HG03039 (cell line): ENCODE measurements at regions not wholly inside any gene's neighbourhood (a gene's known extent, or its start where the extent isn't known, plus 50 kb on each side); places are given as distances from the start of the nearest gene placed in this dataset.

Experiments
- ATAC-seq: cut with Tn5 transposase; IDR thresholded peaks from one replicate; pipeline ENCODE4 v1.9.1; 2021; ENCODE audit warnings: mild to moderate bottlenecking, moderate library complexity; ENCODE audit not compliant: unreplicated experiment

DNA sequence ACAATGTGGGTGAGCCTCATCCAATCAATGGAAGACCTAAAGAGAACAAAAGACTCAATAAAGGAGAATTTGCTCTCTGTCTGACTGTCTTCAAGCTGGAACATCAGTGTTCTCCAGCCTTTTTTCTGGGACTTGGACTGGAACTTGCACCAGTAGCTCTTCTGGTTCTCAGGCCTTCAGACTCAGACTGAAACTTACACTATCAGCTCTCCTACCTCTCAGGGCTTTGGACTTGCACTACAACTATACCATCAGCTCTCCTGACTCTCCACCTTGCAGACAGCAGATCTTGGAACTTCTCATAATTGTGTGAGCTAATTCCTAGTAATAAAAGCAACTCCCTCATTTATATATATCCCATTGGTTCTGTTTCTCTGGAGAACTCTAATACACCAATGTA, 185.9 kb downstream of the SMIM20 start:
- no peak for ATAC-seq

DNA sequence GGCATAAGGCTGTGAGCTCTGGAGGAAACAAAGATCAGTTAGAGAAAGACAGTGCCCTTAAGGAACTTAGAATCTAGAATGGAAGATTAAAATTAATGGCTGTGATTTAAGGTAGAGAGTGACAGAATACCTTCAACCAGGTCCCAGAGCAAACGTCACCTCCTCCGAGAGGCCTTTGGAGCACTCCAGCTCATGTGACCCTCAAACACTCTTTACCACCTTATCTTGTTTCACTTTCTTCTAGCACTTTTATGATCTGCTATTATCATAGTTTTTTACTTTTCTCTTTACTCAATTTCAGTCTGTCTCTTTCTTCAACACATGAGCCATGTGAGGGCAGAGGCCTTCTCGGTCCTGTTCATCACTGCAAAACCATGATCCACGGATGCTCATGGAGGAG, 187.0 kb downstream of the SMIM20 start:
- ATAC-seq, result no peak

DNA sequence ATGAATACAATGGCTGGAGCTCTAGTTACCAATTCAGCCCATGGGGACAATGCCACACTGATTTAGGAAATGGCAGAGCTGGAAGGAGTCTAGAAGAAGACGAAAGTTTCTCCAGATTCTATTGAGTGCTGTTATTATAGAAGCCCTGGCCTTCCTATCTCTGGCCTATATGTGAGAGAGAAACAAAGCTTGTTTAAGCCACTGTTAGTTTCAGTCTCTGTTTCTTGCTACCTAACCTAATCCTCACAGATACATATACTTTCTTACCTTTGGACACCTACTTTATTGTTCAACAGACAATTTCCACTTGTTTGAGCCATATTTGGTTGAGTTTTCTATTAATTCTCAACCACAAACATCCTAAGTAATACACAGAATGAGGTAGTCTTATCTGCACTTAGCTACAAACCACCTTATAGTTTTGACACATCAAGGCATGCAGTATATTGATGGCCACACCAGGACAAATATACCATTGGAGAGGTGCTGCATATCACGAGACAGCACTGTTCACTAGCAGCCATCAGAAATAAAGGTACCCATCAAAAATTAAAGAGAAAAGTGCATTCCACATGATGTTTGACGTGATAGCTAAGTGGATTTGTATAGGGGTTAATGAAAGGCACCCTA, 190.2 kb downstream of the SMIM20 start:
- ATAC-seq, result peak; percentile 69

DNA sequence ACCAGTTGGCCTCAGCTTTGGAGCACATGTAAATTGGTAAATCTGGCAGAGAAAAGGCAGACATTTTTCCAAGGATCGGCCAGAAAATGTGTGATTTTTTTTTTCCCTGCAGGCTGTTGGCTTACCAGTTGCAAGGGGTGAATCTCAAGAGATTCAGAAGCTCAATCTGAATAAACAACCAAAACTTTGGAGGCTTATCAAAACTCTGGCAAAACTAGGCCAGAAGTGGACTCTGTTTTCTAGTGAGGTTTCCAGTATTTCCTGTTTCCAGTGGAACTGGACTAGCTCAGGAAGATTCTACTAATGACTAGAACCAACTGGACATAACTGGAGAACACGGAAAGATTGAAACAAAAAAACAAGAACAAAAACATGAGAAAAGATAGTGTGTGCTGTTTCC, 191.3 kb downstream of the SMIM20 start:
- ATAC-seq, result no peak

DNA sequence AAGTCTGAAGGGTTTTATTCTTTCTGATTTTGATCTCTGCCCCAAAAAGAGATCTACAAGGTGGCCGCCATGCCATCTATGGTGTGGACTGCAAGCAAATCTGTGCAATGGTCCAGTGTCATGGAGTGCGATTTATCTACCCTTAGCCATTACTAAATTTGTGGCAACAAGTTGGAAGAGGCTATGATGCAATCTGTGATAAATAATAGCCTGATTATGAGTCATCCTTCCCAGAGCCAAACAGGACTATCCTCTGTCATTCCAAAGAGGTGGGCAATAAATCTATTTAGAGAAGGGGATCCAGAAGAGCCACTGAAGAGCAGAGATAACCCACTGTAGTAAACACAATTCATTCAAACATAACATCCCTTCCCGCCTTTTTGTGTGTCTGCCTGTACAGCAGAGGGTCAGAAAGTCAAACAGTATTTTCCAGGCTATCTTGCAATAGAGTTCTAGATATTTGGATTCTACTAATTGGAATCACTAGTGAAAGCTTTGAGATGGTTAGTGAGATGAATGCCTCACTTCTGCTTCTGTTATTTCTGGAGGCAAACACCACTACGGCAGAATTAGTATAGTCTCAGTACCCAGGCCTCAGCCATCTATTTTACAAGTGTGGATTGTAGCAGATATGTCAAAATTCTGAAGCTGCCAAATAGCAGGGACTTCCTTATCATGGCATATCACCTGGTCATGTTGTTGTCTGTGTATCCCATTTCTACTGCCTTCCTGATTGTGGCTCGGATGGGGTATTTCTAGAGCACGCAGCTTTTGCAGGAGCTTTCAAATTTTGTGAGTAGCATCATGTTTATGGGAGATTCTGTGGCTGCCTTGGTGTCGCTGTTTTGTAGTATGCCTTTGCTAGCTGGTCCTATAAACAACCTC, 192.0 kb downstream of the SMIM20 start:
- ATAC-seq, result no peak

DNA sequence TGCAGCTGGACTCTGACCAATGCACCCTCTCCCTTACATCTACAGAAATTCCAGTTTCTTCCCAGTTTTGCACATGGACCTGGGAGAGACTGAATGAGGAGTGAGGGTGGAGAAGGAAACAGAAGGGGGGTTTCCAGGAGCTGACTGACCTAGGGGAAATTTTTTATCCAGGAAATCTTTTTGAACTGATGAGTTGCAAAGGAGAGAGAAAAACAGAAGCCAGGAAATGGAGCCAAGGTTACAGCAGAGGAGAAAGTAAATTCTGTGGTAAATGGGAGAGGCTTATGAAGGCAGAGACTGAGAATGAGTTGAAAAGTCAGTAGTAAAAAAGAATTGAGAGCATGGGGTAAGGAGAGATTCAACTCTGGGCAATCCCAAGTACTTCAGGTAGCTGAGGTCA, 192.8 kb downstream of the SMIM20 start:
- ATAC-seq, result no peak

DNA sequence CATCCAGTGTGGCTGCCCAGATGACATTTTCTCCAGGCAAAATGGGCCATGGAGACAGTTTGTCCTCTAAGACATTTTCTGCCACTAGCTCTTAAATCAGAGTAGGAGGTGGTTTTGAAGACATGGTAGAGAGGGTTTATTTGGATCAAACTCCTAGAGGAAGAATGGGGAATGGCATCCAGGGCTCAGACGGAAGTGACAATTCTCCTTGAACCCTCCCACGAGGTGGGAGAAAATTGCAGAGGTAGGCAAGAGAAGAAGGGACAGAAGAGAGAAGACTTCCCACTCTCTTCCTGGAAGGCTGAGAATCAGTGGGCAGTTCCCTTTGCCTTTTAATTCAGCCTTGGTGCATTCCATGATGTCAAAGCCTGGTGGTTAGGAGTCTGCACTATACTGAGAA, 194.0 kb downstream of the SMIM20 start:
- ATAC-seq, result no peak

DNA sequence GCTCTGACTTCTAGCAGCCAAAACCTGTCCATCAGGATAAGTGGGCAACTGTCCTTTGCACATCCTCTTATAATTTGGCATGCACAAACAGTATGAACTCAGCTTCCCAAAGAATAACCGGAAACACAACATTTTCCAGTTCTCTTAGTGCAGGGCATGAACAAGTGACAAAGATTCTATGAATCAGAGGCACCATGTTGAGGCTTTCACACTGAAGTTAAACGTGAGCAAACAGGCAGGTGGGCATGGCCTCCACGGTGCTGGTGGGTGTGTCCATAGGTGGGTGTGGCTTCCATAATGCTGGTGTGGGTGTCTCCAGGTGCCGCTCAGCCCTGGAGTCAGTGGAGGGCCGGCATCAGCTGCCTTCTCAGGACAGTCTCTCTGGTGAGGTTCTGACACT, 196.5 kb downstream of the SMIM20 start:
- ATAC-seq, result no peak

DNA sequence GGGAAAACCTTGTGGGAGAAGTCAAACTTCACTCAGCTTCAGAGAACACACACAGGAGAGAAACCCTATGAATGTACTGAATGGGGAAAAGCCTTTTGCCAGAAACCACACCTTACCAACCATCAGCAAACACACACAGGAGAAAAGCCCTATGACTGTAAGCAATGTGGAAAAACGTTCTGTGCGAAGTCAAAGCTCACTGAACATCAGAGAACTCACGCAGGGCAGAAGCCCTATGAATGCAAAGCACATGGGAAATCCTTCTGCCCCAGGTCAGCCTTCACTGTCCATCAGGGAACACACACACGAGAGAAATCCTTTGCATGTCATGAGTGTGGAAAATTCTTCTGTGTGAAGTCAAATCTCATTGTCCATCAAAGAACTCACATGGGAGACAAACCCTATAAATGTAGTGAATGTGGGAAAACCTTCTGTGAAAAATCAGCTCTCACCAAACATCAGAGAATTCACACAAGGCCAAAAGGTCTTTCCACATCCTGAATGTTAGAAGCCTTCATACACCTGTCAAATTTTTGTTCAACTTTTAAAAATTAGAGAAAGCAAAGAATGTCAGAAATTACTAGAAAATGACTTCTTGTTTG, 199.4 kb downstream of the SMIM20 start:
- no peak for ATAC-seq

DNA sequence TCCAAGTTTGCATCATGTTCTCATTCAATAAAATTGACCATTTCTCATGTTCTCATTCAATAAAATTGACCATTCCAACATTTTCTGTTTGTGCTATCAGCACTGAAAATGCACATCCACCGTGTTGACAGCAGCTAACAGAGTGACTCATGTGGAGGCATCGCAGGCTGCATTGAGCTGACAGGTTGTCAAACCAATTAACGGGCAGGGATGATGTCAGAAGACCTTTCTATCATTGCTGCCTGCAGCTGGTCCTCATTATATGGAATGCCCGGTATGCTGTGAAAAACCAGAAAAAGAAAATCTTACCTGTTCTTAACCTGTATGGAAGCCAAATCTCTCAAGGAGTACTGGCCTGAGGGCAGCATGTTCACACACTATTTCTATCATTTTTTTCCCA, 202.0 kb downstream of the SMIM20 start:
- ATAC-seq, result no peak

DNA sequence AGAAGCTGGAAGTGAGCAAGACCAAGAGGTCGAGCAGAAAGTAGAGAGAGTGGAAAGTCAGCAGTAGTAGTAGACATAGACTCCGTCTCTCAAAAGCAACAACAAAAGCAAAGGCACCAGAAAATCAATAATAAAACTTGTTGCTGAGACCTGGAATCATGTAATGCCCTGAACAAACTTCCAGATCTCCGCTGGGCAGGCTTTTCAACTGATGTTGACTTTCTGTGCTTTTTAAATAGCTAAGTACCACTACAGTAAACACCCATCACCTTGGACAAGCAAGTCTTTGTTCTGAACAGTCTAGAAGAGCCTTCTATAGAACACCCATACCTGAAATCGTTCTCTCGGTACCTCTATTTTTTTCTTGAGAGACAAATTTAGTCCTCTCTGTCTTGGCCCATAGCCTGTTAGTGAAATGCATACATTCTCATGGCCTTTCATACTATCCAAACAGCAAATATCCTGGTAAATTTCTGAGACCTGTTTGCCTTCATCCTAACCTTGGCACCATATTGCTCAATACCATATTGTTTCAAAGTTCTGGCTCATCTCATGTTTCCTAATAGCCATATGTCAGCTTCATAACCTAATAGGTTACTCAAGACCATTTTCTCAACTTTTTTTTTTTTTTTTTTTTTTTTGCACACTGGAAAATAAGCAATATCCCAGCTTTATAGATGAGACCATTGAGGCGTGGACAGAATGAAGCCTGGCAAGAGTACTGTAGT, 200.6 kb upstream of the RBPJ start:
- ATAC-seq, result no peak

DNA sequence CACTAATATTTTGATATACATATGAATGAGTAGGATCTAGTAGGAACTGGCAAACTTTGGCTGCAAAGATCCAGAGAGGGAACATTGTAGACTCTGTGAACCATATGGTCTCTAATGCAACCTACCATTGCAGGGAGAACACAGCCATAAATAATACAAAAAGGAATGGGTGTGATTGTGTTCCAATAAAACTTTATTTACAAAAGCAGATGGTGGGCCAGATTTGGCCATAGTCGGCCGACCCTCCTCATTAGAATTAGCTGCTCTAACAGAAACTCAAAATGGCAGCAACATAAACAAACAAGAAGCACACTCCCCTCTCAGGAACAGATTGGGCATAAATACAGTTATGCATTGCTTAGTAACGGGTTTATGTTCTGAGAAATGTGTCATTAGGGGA, 198.1 kb upstream of the RBPJ start:
- ATAC-seq, result no peak

DNA sequence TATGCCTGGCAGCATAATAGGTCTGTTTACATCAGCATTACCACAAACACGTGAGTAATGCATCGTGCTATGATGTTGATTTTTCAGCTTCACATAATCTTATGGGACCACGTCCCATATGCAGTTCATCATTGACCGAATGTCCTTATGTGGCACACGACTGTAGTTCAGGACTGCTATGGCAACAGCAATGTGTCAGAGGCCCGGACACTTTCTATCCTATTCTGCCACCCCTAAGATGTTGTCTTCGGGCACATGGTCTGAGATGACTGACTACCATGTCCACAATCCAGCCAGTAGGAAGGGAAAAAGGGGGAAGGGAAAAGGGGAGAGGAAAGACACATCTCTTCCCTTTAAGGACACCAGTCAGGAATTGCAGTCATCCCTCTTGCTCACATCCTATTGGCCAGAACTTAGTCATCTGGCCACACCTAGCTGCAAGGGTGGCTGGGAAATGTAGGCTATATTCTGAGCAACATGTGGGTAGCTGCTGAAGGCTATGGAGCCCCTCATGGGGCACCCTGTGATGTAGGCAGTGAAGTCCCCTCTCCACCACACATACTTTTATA, 196.0 kb upstream of the RBPJ start:
- no peak for ATAC-seq

DNA sequence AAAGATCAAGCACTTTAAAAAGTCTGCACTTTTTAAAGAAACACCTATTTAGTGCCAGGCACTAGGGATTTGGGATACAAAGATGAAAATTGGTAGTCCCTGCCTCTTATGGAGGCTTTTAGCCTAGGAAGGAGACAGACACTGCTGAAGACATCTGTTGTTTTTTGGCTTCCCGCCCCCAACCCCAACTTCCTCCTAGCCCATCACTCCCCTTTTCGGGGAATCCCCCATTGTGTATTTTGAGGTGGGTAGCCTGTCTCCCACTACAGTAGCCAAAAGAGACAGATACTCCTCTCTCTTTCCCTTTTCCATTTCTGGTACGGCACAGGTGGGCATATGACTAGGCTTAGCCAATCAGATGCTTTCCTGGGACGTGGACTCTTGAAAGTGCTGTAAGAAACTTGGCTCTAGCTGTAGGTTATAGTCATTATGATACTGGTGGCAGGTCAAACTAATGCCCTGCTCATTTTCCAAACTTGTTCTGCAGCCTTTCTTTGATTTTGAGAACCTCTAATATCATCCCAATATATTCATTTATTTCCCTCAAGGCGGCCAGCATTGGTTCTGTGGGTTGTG, 194.6 kb upstream of the RBPJ start:
- ATAC-seq, result peak; percentile 52

DNA sequence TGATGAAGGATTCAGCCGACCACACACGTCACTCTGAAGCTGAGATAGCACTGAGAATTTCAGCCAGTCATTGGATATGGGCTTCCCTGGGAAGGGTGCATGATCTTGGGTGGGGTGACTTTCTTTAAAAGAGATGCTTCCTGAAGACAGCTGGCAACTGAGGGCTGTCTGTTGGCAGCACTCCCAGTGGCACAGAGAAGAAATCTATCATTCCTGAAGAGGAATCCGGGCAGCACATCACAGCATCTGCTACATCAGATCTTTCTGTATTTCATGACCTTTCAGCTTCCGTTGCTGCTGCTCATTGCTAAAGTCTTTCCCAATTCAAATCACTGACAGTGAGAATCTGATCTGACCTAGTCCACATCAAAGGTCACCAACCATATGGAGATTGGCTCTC, 193.8 kb upstream of the RBPJ start:
- ATAC-seq, result no peak

DNA sequence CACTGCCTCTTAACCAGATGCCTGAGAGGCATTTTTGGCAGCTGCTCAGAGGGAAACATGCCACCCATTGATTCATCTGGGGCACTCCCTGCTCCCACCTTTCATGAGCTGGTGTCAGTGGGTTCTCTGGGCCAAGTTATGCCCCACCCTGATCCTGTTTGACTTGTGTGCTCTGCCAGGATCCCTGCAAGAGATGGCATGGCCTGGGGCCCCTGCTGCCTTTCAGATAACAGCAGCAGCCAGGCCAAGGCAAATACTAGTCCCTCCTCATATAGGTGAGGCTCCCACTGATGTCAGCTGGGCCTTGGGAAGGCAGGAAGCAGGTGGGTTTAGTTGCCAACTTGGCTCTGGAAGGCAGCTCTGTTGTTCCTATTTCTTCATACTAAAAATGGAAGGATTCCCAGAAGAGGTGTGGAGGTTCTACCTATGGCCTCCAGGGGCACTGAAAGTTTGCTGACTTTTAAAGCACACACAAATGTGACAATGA, 192.9 kb upstream of the RBPJ start:
- ATAC-seq, result no peak

DNA sequence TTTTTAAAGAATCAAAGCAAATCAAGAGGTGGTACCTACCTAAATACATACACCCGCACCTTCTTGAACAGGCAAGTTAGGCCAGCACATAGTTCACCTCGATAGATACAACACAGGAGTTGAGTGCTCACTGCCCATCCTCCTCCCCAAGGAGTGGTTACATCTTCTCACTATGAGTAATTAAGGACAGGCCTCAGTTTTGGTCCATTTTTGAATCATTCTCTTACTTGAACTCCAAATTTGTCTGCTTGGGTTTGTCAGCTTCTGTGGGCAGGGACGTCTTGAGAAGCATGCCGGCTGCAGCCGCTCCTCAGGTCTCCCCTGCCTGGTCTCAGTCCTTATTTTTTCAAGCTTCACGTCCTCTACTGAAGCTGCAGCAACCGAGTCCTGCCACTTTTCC, 190.6 kb upstream of the RBPJ start:
- ATAC-seq, result peak; percentile 57

DNA sequence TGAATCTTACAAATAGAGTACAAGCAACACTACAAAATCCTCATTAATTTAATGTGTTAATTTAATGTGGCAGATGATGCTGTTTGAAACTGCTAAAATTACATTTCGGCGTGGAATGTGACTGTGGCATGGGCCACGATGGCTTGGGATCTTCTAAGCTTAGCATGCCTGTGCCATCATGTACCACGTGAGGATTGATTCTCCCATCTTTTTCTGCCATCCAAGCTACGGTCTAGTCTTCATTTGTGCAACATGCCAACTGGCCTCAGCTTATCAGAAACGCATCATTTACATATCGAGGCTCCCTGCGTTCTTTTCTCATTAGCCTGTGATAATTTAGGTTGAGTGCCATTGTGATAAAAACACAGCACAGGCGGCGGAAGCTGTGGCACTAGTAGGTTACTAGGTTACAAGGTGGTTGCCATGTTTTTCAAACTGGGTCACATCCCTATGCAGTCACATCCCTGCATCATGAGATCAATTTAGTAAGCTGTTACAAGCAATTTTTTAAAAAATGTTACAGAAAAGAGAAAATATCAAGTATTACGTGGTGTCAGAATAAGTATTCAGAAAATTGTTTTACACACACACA, 189.9 kb upstream of the RBPJ start:
- ATAC-seq, result no peak

DNA sequence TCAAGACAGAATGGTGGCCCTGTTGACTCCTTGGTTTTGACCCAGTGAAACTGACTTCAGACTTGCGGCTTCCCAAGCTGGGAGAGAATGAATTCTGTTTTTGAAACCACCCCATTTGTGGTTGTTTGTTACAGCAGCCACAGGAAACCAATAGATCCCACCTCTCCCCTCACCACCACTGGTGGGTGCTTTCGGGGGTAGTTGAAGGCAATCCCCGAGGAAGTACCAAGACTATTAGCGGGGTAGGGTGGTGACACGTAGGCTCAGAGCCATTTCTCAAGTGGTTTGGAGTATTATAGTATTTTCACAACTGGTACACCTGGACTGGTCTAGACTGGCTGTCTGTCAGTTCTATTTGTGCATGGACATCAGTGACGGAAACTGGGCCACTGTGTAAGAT, 189.1 kb upstream of the RBPJ start:
- peak; percentile 50 for ATAC-seq

DNA sequence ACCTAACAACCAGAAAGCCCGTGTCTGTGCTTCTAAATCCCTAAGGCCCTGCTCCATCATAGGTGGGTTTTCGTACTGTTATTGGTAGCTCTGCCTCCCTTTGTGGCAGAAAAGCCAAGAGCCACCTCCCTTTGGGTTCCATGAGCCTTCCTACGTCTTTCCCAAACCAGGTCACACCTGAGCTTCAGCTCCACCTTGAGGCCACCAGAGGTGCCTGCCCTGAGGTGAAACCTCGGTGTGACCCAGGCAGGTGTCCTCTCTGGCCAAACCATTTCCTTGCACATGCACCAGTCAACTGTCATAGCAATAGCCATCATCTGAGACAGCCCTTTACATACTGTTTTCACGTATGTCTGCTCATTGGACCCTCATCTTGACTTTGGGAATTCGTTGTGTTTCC, 188.0 kb upstream of the RBPJ start:
- no peak for ATAC-seq
